ENCODE measurements at regions not wholly inside any gene's neighbourhood (a gene's known extent, or its start where the extent isn't known, plus 50 kb on each side); places are given as distances from the start of the nearest gene placed in this dataset.

DNA sequence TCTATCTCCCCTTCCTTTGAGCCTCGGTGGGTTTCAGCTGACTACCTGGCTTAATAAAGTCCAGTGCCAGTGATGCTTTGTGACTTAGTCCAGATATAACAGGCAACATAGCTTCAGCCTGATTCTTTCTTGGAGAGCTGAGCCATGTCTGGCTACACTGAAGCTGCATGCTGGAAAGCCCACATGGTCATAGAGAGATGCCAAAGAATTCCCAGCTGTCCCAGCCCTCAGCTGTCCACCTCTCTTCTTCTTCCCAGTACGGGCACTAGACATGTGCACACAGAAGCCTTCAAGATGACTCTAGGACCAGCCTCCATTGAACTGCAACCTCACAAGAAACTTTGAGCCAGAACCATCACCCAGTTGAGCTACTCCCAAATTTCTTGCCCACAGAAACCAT lies 154.1 kb upstream of the MYLIP start:
- H3K9me3 ChIP-seq (ENCODE audit: control insufficient read depth, insufficient read depth, low read depth, low read length): no peaks in the 10 kb centered on the region
- no peak overlapping the region for H3K4me3 ChIP-seq (ENCODE audit: low read depth, low read length)
- TF ChIP-seq TRIM28 (IDR thresholded peaks at IDR 0.05; ENCODE audit: borderline replicate concordance, low read length) (no peak), ZBTB20 (tag by site-specific recombination; IDR thresholded peaks at IDR 0.05) (no peak), ZNF747 (tag by site-specific recombination; IDR thresholded peaks at IDR 0.05) (no peak), ZNF133 (tag by site-specific recombination; IDR thresholded peaks at IDR 0.05) (no peak), ZNF830 (tag by site-specific recombination; IDR thresholded peaks at IDR 0.05; ENCODE audit: low read depth) (no peak), RBAK (tag by site-specific recombination; IDR thresholded peaks at IDR 0.05) (no peak)
- TF ChIP-seq, protein P1, sequence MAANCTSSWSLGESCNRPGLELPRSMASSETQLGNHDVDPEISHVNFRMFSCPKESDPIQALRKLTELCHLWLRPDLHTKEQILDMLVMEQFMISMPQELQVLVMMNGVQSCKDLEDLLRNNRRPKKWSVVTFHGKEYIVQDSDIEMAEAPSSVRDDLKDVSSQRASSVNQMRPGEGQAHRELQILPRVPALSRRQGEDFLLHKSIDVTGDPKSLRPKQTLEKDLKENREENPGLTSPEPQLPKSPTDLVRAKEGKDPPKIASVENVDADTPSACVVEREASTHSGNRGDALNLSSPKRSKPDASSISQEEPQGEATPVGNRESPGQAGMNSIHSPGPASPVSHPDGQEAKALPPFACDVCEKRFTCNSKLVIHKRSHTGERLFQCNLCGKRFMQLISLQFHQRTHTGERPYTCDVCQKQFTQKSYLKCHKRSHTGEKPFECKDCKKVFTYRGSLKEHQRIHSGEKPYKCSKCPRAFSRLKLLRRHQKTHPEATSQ (tag by site-specific recombination; IDR thresholded peaks at IDR 0.05): no peak
- TF ChIP-seq, protein P2, sequence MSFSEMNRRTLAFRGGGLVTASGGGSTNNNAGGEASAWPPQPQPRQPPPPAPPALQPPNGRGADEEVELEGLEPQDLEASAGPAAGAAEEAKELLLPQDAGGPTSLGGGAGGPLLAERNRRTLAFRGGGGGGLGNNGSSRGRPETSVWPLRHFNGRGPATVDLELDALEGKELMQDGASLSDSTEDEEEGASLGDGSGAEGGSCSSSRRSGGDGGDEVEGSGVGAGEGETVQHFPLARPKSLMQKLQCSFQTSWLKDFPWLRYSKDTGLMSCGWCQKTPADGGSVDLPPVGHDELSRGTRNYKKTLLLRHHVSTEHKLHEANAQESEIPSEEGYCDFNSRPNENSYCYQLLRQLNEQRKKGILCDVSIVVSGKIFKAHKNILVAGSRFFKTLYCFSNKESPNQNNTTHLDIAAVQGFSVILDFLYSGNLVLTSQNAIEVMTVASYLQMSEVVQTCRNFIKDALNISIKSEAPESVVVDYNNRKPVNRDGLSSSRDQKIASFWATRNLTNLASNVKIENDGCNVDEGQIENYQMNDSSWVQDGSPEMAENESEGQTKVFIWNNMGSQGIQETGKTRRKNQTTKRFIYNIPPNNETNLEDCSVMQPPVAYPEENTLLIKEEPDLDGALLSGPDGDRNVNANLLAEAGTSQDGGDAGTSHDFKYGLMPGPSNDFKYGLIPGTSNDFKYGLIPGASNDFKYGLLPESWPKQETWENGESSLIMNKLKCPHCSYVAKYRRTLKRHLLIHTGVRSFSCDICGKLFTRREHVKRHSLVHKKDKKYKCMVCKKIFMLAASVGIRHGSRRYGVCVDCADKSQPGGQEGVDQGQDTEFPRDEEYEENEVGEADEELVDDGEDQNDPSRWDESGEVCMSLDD (tag by site-specific recombination; IDR thresholded peaks at IDR 0.05): no peak
- TF ChIP-seq, protein P3, sequence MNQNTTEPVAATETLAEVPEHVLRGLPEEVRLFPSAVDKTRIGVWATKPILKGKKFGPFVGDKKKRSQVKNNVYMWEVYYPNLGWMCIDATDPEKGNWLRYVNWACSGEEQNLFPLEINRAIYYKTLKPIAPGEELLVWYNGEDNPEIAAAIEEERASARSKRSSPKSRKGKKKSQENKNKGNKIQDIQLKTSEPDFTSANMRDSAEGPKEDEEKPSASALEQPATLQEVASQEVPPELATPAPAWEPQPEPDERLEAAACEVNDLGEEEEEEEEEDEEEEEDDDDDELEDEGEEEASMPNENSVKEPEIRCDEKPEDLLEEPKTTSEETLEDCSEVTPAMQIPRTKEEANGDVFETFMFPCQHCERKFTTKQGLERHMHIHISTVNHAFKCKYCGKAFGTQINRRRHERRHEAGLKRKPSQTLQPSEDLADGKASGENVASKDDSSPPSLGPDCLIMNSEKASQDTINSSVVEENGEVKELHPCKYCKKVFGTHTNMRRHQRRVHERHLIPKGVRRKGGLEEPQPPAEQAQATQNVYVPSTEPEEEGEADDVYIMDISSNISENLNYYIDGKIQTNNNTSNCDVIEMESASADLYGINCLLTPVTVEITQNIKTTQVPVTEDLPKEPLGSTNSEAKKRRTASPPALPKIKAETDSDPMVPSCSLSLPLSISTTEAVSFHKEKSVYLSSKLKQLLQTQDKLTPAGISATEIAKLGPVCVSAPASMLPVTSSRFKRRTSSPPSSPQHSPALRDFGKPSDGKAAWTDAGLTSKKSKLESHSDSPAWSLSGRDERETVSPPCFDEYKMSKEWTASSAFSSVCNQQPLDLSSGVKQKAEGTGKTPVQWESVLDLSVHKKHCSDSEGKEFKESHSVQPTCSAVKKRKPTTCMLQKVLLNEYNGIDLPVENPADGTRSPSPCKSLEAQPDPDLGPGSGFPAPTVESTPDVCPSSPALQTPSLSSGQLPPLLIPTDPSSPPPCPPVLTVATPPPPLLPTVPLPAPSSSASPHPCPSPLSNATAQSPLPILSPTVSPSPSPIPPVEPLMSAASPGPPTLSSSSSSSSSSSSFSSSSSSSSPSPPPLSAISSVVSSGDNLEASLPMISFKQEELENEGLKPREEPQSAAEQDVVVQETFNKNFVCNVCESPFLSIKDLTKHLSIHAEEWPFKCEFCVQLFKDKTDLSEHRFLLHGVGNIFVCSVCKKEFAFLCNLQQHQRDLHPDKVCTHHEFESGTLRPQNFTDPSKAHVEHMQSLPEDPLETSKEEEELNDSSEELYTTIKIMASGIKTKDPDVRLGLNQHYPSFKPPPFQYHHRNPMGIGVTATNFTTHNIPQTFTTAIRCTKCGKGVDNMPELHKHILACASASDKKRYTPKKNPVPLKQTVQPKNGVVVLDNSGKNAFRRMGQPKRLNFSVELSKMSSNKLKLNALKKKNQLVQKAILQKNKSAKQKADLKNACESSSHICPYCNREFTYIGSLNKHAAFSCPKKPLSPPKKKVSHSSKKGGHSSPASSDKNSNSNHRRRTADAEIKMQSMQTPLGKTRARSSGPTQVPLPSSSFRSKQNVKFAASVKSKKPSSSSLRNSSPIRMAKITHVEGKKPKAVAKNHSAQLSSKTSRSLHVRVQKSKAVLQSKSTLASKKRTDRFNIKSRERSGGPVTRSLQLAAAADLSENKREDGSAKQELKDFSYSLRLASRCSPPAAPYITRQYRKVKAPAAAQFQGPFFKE (tag by site-specific recombination; IDR thresholded peaks at IDR 0.05; ENCODE audit: borderline replicate concordance): no peak
- TF ChIP-seq, protein P4, sequence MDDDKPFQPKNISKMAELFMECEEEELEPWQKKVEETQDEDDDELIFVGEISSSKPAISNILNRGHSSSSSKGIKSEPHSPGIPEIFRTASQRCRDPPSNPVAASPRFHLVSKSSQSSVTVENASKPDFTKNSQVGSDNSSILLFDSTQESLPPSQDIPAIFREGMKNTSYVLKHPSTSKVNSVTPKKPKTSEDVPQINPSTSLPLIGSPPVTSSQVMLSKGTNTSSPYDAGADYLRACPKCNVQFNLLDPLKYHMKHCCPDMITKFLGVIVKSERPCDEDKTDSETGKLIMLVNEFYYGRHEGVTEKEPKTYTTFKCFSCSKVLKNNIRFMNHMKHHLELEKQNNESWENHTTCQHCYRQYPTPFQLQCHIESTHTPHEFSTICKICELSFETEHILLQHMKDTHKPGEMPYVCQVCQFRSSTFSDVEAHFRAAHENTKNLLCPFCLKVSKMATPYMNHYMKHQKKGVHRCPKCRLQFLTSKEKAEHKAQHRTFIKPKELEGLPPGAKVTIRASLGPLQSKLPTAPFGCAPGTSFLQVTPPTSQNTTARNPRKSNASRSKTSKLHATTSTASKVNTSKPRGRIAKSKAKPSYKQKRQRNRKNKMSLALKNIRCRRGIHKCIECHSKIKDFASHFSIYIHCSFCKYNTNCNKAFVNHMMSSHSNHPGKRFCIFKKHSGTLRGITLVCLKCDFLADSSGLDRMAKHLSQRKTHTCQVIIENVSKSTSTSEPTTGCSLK (tag by site-specific recombination; IDR thresholded peaks at IDR 0.05): no peak
- no peaks in the 10 kb centered on the region for H3K4me1 ChIP-seq (ENCODE audit: control insufficient read depth, insufficient read depth, low read length)
- no peak overlapping the region for H3K27ac ChIP-seq (ENCODE audit: extremely low read depth, low read depth, low read length)
- CTCF ChIA-PET: interaction anchor here (0.6 kb wide), 1 partner anchor 192 kb away, joined by 3 read pairs; no protein-coding TSS in a partner anchor
- POLR2A ChIA-PET: no interaction called here
- no peaks in the 10 kb centered on the region for H3K36me3 ChIP-seq (ENCODE audit: control insufficient read depth in 2 of 2, insufficient read depth in 1 of 2, low read length in 2 of 2)

DNA sequence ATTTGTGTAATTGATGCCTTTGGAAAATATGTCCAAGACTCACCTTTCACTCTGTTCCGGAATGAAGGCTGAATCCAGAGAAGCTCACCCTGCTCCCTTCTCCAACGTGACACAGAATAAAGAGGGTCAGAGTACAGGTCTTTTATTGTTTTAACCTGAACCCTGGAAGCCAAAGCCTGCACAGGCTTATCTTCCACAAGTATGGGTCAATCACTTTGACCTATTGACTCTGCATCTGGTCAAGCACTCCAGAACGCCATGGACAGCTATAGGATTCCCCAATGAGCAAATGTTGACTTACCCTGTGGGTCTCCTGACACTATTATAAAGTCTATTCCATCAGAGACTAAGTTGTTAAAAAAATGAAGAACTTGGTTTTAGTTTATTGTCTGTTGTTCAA lies 158.4 kb upstream of the MYLIP start:
- H3K36me3 ChIP-seq (ENCODE audit: control insufficient read depth in 2 of 2, insufficient read depth in 1 of 2, low read length in 2 of 2): no peaks in the 10 kb centered on the region
- POLR2A ChIA-PET: no interaction called here
- H3K9me3 ChIP-seq (ENCODE audit: control insufficient read depth, insufficient read depth, low read depth, low read length): no peaks in the 10 kb centered on the region
- CTCF ChIA-PET: no interaction called here
- no peak overlapping the region for H3K27ac ChIP-seq (ENCODE audit: extremely low read depth, low read depth, low read length)
- no peak overlapping the region for H3K4me3 ChIP-seq (ENCODE audit: low read depth, low read length)
- no peaks in the 10 kb centered on the region for H3K4me1 ChIP-seq (ENCODE audit: control insufficient read depth, insufficient read depth, low read length)
- TF ChIP-seq SP3 (tag by site-specific recombination; IDR thresholded peaks at IDR 0.05): no peak
- TF ChIP-seq, protein P5, sequence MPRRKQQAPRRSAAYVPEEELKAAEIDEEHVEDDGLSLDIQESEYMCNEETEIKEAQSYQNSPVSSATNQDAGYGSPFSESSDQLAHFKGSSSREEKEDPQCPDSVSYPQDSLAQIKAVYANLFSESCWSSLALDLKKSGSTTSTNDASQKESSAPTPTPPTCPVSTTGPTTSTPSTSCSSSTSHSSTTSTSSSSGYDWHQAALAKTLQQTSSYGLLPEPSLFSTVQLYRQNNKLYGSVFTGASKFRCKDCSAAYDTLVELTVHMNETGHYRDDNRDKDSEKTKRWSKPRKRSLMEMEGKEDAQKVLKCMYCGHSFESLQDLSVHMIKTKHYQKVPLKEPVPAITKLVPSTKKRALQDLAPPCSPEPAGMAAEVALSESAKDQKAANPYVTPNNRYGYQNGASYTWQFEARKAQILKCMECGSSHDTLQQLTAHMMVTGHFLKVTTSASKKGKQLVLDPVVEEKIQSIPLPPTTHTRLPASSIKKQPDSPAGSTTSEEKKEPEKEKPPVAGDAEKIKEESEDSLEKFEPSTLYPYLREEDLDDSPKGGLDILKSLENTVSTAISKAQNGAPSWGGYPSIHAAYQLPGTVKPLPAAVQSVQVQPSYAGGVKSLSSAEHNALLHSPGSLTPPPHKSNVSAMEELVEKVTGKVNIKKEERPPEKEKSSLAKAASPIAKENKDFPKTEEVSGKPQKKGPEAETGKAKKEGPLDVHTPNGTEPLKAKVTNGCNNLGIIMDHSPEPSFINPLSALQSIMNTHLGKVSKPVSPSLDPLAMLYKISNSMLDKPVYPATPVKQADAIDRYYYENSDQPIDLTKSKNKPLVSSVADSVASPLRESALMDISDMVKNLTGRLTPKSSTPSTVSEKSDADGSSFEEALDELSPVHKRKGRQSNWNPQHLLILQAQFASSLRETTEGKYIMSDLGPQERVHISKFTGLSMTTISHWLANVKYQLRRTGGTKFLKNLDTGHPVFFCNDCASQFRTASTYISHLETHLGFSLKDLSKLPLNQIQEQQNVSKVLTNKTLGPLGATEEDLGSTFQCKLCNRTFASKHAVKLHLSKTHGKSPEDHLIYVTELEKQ (tag by site-specific recombination; IDR thresholded peaks at IDR 0.05; ENCODE audit: borderline replicate concordance): no peak
- no peak for TF ChIP-seq ZNF707 (tag by site-specific recombination; IDR thresholded peaks at IDR 0.05)
- no peak for TF ChIP-seq ZNF791 (tag by site-specific recombination; IDR thresholded peaks at IDR 0.05)
- no peak for TF ChIP-seq ZNF37A (tag by site-specific recombination; IDR thresholded peaks at IDR 0.05)
- no peak for TF ChIP-seq ZNF354C (tag by site-specific recombination; IDR thresholded peaks at IDR 0.05; ENCODE audit: borderline replicate concordance, low read depth)
- no peak for TF ChIP-seq ZNF664 (tag by site-specific recombination; IDR thresholded peaks at IDR 0.05)
